ENCODE measurements at regions not wholly inside any gene's neighbourhood (a gene's known extent, or its start where the extent isn't known, plus 50 kb on each side); places are given as distances from the start of the nearest gene placed in this dataset.

- TF ChIP-seq CTCF (IDR thresholded peaks at IDR 0.05 in 2 of 3, conservative IDR thresholded peaks at IDR 0.05 in 1 of 3; ENCODE audit: borderline replicate concordance in 1 of 3, insufficient read depth in 1 of 3, low read depth in 2 of 3, low read length in 2 of 3) (no peak), POLR2AphosphoS5 (IDR thresholded peaks at IDR 0.05; ENCODE audit: low read depth, low read length) (no peak), POLR2A (IDR thresholded peaks at IDR 0.05; ENCODE audit: borderline replicate concordance, extremely low read depth, insufficient read depth, insufficient read length) (no peak), EGR1 (IDR thresholded peaks at IDR 0.05; ENCODE audit: low read depth) (no peak), CEBPB (IDR thresholded peaks at IDR 0.05; ENCODE audit: low read depth) (no peak), EZH2phosphoT487 (IDR thresholded peaks at IDR 0.05; ENCODE audit: borderline replicate concordance) (no peak), ZNF274 (IDR thresholded peaks at IDR 0.05; ENCODE audit: low read depth, low read length) (no peak), MAX (IDR thresholded peaks at IDR 0.05) (no peak)
Observed at GRCh38 chr13:42466609-42467008, 107.3 kb upstream of the TNFSF11 start.

All from HCT116 (cell line).